Stimulated activated CD4-positive, alpha-beta T cell treated with anti-CD3 and anti-CD28 coated beads, Interleukin-1b, Interleukin-23, amount 100 ng/mL, for 48 hours (primary cell): ENCODE measurements at regions not wholly inside any gene's neighbourhood (a gene's known extent, or its start where the extent isn't known, plus 50 kb on each side); places are given as distances from the start of the nearest gene placed in this dataset.
"Not testable (repeated sequence)": the region's sequence is repeated elsewhere in the genome, so short reads cannot be mapped to it uniquely, and the experiment has no call there.

Source experiments
- DNase-seq: peaks from one replicate; pipeline ENCODE4 v3.0.0-alpha.2; 2020

DNA sequence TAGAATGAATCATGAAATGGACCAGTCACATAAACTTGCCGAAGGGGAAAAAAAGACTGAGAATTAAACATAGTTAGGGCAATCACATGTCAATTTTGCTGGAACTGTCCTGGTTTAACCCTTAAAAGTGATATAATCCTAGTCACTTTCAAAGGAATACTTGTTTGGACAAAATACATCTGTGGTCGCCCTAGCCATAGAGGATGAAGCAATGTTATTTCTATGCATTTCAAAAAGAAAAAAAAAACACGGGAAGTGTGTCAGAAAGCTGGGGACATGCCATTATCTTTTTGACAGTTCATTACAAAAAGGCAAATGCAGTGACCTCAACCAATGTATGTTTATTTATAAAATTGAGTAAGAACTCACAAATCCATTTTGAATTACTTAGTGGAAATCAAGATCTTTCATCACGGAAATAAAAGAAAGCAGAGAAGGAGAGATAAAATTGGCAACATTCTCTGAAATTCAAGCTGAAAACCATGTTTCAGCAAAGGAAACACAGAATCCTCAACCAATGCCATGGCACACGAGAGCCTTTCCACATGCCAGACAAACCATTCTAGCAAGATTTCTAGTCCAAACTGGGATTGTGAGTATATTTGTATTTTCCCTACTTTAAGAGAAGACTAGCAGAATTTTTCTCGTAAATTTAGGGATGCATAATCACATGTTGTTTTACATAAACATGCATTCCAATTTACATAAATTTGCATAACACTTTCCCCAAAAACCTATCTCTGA lies 854.3 kb upstream of the ACVR2A start:
- no peak for DNase-seq

DNA sequence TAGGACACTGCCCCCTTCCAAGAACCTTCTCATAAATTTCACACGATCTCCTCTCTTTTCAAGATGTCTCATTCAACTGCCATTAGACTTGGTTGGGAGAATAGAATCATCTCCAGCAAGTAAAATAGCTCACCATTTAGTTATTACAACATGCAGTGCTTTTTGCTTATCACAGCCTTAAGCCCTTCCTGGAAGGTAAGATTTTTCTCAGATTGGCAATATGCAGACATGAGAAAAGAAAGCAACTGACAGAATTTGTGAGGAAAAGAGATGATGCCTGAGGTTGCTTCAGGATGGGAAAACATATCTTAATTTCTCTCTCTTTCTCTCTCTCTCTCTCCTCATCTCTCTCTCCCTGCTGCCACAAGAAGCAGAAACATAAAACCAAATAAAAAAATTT lies 855.1 kb upstream of the ACVR2A start:
- no peak for DNase-seq

GRCh38 chr2:146987996-146988395 lies 856.8 kb upstream of the ACVR2A start:
- no peak for DNase-seq

DNA sequence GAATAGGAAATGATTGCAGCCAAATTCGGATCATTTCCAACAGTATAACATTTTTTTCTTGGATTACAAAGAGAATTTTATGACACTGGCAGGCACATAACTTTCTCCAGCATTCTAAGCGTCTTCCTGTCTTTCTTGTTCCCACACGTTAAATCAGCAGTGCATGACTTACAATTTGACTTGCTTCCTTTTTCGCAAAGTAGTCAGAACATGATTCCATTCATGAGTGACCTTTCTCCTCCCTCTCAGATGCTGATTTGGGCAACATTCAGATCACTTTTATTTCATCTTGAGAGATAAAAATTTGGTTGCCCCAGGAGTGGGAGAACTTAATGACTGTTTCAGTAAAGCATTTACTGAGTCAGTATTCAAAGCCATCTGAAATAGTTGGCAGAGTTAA lies 858.7 kb upstream of the ACVR2A start:
- no peak for DNase-seq

GRCh38 chr2:146985753-146986152 lies 859.1 kb upstream of the ACVR2A start:
- DNase-seq, result no peak

GRCh38 chr2:146984014-146984413 lies 860.8 kb upstream of the ACVR2A start:
- no peak for DNase-seq

DNA sequence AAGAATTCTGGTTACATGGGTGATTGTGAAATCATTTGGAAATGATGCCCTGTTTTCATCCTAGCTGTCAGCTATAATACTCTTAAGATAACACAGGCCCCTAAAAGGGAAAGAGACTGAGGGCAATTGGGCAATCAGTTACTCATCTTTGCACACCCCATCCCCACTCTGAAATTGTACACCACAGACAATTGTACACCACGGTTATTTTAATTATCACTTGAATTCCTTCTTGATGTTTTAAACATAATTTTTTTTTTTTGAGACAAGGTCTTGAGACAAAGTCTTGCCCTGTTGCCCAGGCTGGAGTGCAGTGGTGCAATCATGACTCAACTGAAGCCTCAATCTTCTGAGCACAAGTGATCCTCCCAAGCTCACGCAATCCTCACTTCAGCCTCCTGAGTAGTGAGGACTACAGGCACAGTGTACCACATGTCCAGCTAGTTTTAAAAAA lies 862.4 kb upstream of the ACVR2A start:
- no peak for DNase-seq

DNA sequence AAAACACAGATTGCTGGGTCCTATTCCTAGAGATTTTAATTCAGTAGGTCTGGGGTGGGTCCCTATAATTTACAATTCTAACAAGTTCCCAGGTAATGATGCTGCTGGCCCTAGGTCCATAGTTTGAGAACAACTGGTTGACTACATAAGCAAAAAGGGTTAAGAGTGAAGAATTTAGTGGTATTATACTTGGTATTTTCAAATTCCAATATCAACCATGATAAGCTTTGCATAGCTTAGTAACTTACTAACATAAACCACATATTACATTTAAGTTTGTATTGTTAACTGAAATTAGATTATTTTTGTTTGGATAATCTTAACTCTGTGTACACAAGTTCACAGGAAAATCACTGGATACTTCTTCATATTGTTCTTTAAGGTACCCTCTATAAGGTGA lies 862.9 kb upstream of the ACVR2A start:
- DNase-seq, result no peak

GRCh38 chr2:146979746-146980145 lies 865.1 kb upstream of the ACVR2A start:
- DNase-seq, result no peak

DNA sequence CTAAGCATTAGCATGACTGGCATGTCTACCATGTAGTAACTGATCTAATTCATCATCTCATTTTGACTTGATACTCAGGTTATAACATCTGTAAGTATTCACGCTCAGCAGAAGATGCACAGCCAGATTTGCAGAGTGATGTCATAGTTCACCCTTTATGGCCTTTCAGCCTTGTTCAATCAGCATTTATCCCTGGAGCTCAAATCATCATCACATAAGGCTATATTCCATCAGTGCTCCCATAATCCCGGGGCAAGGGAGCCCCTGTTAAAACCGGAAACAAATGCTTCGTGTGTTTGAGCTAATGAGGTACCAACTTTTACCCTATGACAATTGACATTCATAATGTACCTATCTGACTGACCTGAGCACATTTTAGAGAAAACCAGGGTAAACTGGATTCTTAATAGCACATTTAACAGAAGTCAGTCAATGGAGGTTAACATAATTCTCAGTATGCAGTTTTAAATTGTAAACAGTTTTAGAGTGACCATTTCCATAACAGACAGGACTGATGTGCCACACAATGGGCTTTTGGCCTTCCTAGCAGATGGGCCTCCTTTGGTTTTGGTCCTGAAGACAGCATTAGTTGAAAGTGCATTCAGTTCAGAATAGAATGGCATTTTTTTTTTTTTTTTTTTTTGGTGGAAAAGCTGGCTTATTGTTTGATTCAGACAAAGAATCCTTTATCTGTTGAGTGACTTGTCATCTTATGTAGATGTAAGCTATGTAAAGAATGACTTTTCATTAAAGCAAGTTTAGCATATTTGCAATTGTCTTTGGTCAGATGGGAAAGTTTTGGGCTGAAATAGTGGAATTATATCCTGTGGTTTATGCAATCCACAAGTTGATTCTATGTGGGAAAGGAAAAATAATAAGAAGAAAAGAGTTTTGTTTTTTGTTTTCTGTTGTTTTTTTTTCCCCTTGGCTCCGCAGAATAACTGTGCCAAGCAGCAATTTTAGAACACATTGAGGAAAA lies 866.0 kb upstream of the ACVR2A start:
- no peak for DNase-seq

DNA sequence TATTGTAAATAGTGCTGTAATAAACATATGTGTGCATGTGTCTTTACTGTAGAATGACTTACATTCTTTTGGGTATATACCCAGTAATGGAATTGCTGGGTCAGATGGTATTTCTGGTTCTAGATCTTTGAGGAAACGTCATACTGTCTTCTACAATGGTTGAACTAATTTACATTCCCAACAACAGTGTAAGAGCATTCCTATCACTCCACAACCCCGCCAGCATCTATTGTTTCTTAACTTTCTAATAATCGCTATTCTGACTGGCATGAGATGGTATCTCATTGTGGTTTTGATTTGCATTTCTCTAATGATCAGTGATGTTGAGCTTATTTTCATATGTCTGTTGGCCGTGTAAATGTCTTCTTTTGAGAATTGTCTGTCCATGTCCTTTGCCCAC lies 873.8 kb upstream of the ACVR2A start:
- DNase-seq, result not testable (repeated sequence)

GRCh38 chr2:146969703-146970102 lies 875.1 kb upstream of the ACVR2A start:
- DNase-seq, result not testable (repeated sequence)

DNA sequence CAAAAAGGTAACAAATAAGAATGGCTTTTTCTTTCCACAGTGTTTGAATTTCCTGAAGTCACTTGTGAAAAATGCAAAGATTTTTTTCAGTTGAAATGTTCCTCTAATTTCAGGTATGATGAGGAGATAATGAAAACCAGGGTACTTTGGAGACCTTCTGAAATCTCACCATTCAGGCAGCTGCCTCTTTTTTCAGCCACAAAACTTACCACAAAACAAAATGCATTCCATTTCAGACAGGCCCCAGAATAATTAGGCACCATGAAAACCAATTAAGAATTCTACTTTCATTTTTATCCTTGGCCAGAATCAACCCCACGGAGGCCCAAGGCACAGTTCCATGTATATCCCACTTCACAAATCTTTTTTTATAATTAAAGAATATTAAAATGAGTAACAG lies 880.3 kb upstream of the ACVR2A start:
- DNase-seq, result no peak

DNA sequence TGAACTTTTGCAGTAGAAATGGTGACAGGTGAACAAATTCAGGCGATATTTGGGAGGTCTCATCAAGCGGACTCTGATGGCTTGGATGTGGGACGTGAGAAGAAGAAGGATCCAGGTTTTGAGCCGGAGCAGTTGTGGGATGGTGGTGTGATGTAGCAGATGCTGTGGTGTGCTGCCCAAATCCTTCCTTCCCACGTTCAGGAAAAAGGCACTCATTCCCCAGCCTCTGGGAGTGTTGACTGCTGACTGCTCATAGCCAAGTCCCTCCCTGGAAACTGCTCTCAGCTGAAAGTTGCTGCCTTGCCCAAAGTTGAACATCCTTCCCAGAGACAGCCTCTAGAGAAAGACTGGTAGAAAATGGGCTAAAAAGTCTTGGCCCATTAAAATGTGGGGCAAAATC lies 890.3 kb upstream of the ACVR2A start:
- DNase-seq, result no peak

GRCh38 chr2:146952696-146953095 lies 892.1 kb upstream of the ACVR2A start:
- DNase-seq, result no peak

DNA sequence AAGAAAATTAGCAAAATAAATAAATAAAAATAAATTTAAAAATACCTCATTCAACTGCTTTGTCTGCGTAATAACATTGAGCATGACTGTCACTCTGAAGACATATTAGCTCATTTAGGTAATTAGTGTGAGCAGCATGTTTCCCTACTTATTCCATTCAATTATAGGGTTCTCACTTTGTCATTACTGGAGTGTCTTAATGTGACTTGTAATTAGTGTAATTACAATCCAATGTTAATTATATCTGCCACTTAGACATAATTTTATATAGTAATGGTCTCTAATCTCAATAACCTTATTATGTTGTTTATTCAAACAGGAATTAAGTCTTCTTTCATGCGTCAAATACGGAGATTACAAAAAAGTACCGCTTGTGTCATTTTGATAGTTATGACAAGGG lies 893.9 kb upstream of the ACVR2A start:
- DNase-seq, result no peak

DNA sequence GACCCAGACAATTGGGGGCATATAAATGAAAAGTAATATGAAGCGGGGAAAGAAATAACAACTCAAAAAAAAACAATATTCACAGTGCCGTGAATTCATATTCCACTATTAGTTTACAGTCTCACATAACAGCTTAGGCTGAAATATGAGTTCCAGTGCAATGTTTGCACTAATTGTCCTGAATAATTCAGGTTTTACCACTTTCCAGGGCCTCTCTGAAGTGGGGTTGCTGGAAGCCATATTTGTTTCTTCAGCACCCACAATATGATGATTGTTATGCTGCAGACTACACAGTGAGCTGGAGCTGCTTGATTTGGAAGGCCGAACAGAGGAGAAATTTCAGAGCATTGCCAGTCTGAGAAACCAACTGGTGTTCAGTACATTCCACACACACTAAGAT lies 894.5 kb upstream of the ACVR2A start:
- no peak for DNase-seq

- no peak for DNase-seq
Measured at GRCh38 chr2:146949400-146949799, 895.4 kb upstream of the ACVR2A start.

DNA sequence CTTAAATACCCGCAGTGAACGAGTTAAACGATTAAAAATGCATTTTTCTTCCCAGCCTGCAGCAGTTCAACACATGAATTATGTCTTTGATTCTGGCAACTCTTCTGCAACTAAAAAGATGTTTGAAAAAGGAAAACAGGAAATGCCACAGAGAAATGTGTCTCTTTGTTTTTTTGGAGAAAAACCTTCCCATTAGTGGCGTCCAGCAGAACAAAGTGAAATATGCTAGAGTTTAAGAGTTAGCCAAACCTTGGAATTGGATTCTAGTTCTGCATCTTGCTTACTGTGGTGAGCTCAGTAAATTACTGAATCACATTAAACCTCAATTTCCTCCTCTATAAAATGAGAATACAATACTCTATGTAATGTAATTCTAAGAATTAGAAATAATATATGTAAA lies 900.2 kb upstream of the ACVR2A start:
- no peak for DNase-seq

- DNase-seq, result no peak
Measured at GRCh38 chr2:146939991-146940685, 904.7 kb upstream of the ACVR2A start.

- no peak for DNase-seq
Measured at GRCh38 chr2:146934921-146935320, 909.9 kb upstream of the ACVR2A start.

GRCh38 chr2:146931109-146931508 lies 913.7 kb upstream of the ACVR2A start:
- no peak for DNase-seq

DNA sequence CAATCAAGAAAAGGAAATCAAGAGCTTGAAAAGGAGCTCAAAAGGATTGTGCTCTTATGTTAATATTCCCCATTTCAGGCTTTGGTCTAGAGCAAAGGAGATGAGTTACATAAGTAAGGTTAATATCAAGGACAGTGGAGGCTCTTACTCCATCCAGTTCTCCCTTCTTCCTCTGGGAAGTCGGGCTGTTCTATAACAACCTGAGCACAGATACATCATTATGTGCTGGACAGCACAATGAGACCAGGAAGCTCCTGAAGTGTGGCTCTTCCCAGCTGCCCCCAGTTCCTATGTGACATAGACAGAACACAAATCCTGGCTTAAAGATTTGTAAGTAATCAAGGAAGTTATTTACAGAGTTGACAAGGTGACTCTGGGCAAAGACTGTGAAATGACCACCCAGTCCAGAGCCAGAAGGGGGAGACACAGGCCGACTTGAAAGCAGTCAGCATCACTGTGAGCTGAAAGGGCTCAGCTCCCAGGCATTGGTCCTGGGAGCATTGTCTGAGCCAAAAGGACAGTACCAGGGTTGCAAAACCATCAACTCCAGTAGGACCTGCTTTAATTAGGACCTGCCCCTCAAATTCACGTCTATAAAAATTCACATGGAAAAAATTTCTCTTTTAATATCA lies 917.6 kb upstream of the ACVR2A start:
- DNase-seq, result no peak
